Choroid plexus epithelial cell (primary cell): ENCODE measurements at regions not wholly inside any gene's neighbourhood (a gene's known extent, or its start where the extent isn't known, plus 50 kb on each side); places are given as distances from the start of the nearest gene placed in this dataset.

ENCODE experiments used
- DNase-seq: peaks from one replicate; pipeline ENCODE4 v3.0.0-alpha.2; 2010; ENCODE audit warnings: low read depth
- H3K4me3 ChIP-seq: 2 replicates; pipeline ENCODE4 v1.5.1; 2011; ENCODE audit warnings: low read depth, mild to moderate bottlenecking, control low read depth, low read length, moderate library complexity
- TF ChIP-seq, protein P1 (sequence below): conservative IDR thresholded peaks from 2 replicates; pipeline ENCODE4 v1.5.1; 2011; ENCODE audit warnings: low read depth, mild to moderate bottlenecking, control low read depth, inconsistent platforms, low read length, moderate library complexity

DNA sequence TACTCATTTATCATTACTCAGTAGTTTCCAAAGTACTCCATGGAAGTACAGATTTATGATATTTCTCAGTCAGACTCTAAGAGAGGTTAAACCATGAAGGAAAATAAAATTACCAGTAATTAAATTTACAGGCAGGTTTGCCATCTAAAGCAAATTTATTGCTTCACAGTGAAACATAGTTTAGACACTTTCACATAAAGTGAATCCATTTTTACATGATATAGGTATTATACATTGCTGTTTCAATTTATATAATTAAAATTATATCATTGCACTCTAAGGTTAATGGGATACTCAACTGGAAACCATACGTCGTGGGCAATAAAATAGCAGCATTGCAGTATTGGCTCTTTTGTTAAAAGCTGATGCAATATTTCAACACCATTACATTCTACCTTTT, 202.8 kb downstream of the SLIT2 start:
- DNase-seq, result no peak
- TF ChIP-seq, protein P1, sequence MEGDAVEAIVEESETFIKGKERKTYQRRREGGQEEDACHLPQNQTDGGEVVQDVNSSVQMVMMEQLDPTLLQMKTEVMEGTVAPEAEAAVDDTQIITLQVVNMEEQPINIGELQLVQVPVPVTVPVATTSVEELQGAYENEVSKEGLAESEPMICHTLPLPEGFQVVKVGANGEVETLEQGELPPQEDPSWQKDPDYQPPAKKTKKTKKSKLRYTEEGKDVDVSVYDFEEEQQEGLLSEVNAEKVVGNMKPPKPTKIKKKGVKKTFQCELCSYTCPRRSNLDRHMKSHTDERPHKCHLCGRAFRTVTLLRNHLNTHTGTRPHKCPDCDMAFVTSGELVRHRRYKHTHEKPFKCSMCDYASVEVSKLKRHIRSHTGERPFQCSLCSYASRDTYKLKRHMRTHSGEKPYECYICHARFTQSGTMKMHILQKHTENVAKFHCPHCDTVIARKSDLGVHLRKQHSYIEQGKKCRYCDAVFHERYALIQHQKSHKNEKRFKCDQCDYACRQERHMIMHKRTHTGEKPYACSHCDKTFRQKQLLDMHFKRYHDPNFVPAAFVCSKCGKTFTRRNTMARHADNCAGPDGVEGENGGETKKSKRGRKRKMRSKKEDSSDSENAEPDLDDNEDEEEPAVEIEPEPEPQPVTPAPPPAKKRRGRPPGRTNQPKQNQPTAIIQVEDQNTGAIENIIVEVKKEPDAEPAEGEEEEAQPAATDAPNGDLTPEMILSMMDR, result no peak
- H3K4me3 ChIP-seq, result no peak overlapping the region

- TF ChIP-seq, protein P1, result no peak
- no peak overlapping the region for H3K4me3 ChIP-seq
- DNase-seq, result no peak
Observed at GRCh38 chr4:20456407-20456806, 204.7 kb downstream of the SLIT2 start.

DNA sequence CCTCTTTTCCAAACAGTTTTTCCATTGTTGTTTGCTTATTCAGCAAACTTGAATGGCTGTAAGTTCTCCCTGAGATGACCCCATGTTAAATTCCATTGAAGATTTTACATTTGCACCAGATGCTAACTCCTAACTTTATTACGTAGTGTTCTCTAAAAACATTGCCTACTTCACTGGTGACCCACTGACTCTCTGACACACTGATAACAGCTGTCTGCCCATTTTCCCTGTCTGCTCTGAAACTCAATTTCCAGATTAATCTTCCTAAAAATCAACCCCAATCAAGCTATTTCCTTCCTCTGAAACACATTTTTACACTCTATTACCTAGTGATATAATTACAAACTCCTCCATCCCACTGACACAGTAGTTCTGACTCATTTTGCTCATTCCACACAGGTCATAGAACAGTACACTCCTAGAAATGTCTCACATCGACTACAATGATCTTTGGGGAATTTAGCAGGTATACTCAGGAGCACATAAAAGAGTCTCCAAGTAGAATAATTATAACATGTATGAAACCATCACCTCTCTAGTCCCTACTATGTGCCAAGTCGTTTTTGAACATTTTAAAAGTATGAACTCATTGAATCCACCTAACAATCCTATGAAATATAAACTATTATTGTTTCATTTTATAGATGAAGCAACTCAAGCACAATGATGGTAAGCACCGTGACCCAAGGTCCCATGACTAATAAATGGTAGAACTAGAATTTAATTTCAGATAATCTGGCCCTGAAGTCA, 210.9 kb downstream of the SLIT2 start:
- H3K4me3 ChIP-seq, result no peak overlapping the region

GRCh38 chr4:20463176-20463430, 211.4 kb downstream of the SLIT2 start:
- no peak overlapping the region for H3K4me3 ChIP-seq
- TF ChIP-seq, protein P1, result no peak

More for the DNA sequence above, 210.9 kb downstream of the SLIT2 start:
- DNase-seq, result peak; percentile 65
- TF ChIP-seq, protein P1, result no peak

GRCh38 chr4:20464381-20464780, 212.7 kb downstream of the SLIT2 start:
- no peak overlapping the region for H3K4me3 ChIP-seq
- TF ChIP-seq, protein P1, result no peak
- DNase-seq, result peak; percentile 86

More at GRCh38 chr4:20463176-20463430, 211.4 kb downstream of the SLIT2 start:
- DNase-seq, result no peak

GRCh38 chr4:20474119-20474518, 222.4 kb downstream of the SLIT2 start:
- TF ChIP-seq, protein P1, result no peak
- peak; percentile 58 for DNase-seq
- H3K4me3 ChIP-seq, result no peak overlapping the region

DNA sequence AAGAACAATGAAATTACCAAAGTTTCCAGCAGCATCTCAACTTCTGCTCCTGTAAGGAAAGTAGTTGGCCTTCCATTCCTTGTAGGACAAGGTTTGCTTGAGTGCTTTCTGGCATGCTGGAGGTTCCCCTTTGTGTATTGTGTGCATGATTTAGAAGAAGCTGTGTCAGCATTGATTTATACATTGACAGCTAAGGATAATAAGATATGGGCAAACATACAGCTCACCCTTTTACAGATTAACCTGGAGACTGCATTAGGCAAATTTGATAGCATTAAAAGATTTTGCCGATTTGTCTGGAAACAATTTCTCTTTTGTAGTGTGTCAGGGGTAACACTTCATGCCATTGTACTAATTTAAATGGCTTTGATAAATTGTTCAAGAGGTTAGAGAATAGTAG, 221.8 kb upstream of the PACRGL start:
- TF ChIP-seq, protein P1, result no peak
- H3K4me3 ChIP-seq, result no peak overlapping the region
- DNase-seq, result no peak
